ENCODE measurements at regions not wholly inside any gene's neighbourhood (a gene's known extent, or its start where the extent isn't known, plus 50 kb on each side); places are given as distances from the start of the nearest gene placed in this dataset.

- Histone ChIP-seq H3K27me3 (ENCODE audit: insufficient read depth in 3 of 3, low read length in 2 of 3) (no peaks in the 10 kb centered on the region), H3K27ac (no peak overlapping the region), H3K9me3 (peaks cover 5% of the 10 kb centered on the region), H3K4me1 (no peaks in the 10 kb centered on the region), H3K4me3 (no peak overlapping the region), H3K36me3 (ENCODE audit: insufficient read depth in 1 of 2, low read depth in 1 of 2) (no peaks in the 10 kb centered on the region)
- no peak for TF ChIP-seq CTCF (IDR thresholded peaks at IDR 0.05)
- intact Hi-C loops (cut with DNase I) = no loop called here
- ATAC-seq (no peak), DNase-seq (no peak)
- WGBS, 3 donors = 66 to 88% (median 70%) methylated on average over 3 of the region's 3 CpGs
Observed at GRCh38 chr5:74116984-74117383, 491.0 kb downstream of the ARHGEF28 start.

- Histone ChIP-seq H3K4me1 (no peaks in the 10 kb centered on the region), H3K4me3 (no peak overlapping the region), H3K27ac (no peak overlapping the region), H3K9me3 (peaks cover 5% of the 10 kb centered on the region), H3K36me3 (ENCODE audit: insufficient read depth in 1 of 2, low read depth in 1 of 2) (no peaks in the 10 kb centered on the region), H3K27me3 (ENCODE audit: insufficient read depth in 3 of 3, low read length in 2 of 3) (no peaks in the 10 kb centered on the region)
- ATAC-seq (no peak), DNase-seq (no peak)
- WGBS, 3 donors = 100% methylated on average over 1 of the region's 1 CpG
- intact Hi-C loops (cut with DNase I) = no loop called here
- TF ChIP-seq CTCF (IDR thresholded peaks at IDR 0.05) = no peak
Observed at GRCh38 chr5:74116266-74116665, 490.3 kb downstream of the ARHGEF28 start.

GRCh38 chr5:74113927-74114326 is 487.9 kb downstream of the ARHGEF28 start:
- intact Hi-C loops (cut with DNase I) = no loop called here
- no peak for ATAC-seq

GRCh38 chr5:74113196-74113540 is 487.2 kb downstream of the ARHGEF28 start:
- no peaks in the 10 kb centered on the region for H3K4me1 ChIP-seq
- 47 to 57% (median 53%) methylated on average over 1 of the region's 1 CpG for WGBS, 3 donors
- intact Hi-C loops (cut with DNase I) = no loop called here
- ATAC-seq = no peak
- no peak for TF ChIP-seq CTCF (IDR thresholded peaks at IDR 0.05)
- H3K27ac ChIP-seq = no peak overlapping the region
- no peak overlapping the region for H3K4me3 ChIP-seq
- no peaks in the 10 kb centered on the region for H3K9me3 ChIP-seq
- H3K36me3 ChIP-seq (ENCODE audit: insufficient read depth in 1 of 2, low read depth in 1 of 2) = no peaks in the 10 kb centered on the region
- no peaks in the 10 kb centered on the region for H3K27me3 ChIP-seq (ENCODE audit: insufficient read depth in 3 of 3, low read length in 2 of 3)
- no peak for DNase-seq

More at GRCh38 chr5:74113927-74114326, 487.9 kb downstream of the ARHGEF28 start:
- H3K4me3 ChIP-seq = no peak overlapping the region
- no peak for TF ChIP-seq CTCF (IDR thresholded peaks at IDR 0.05)
- DNase-seq = no peak
- H3K36me3 ChIP-seq (ENCODE audit: insufficient read depth in 1 of 2, low read depth in 1 of 2) = no peaks in the 10 kb centered on the region
- no peaks in the 10 kb centered on the region for H3K4me1 ChIP-seq
- H3K27ac ChIP-seq = no peak overlapping the region
- no peaks in the 10 kb centered on the region for H3K27me3 ChIP-seq (ENCODE audit: insufficient read depth in 3 of 3, low read length in 2 of 3)
- 78 to 85% (median 83%) methylated on average over 2 of the region's 2 CpGs for WGBS, 3 donors
- peaks cover 5% of the 10 kb centered on the region for H3K9me3 ChIP-seq

- 80 to 84% (median 84%) methylated on average over 3 of the region's 3 CpGs for WGBS, 3 donors
- no peaks in the 10 kb centered on the region for H3K27me3 ChIP-seq (ENCODE audit: insufficient read depth in 3 of 3, low read length in 2 of 3)
- no peaks in the 10 kb centered on the region for H3K9me3 ChIP-seq
- ATAC-seq (no peak), DNase-seq (no peak)
- H3K4me3 ChIP-seq = no peak overlapping the region
- no peak for TF ChIP-seq CTCF (IDR thresholded peaks at IDR 0.05)
- H3K4me1 ChIP-seq = no peaks in the 10 kb centered on the region
- H3K36me3 ChIP-seq (ENCODE audit: insufficient read depth in 1 of 2, low read depth in 1 of 2) = no peaks in the 10 kb centered on the region
- no peak overlapping the region for H3K27ac ChIP-seq
- intact Hi-C loops (cut with DNase I) = no loop called here
Observed at GRCh38 chr5:74112372-74113195, 486.6 kb downstream of the ARHGEF28 start.
